HUES6 (cell line): ENCODE measurements at regions not wholly inside any gene's neighbourhood (a gene's known extent, or its start where the extent isn't known, plus 50 kb on each side); places are given as distances from the start of the nearest gene placed in this dataset.

Experiments used
- H3K27ac ChIP-seq: 2 replicates; pipeline ENCODE4 v1.7.0; 2013; ENCODE audit warnings: low read depth, mild to moderate bottlenecking, low read length, inconsistent platforms
- H3K27me3 ChIP-seq: 2 replicates; pipeline ENCODE4 v1.6.1; 2013; ENCODE audit warnings: low read length; ENCODE audit not compliant: control insufficient read depth, insufficient read depth
- H3K36me3 ChIP-seq: 2 replicates; pipeline ENCODE4 v1.6.1; 2013; ENCODE audit warnings: low read length; ENCODE audit not compliant: control insufficient read depth, insufficient read depth
- H3K4me1 ChIP-seq: 2 replicates; pipeline ENCODE4 v1.6.1; 2013; ENCODE audit warnings: low read length; ENCODE audit not compliant: control insufficient read depth, insufficient read depth
- H3K4me3 ChIP-seq: 2 replicates; pipeline ENCODE4 v1.5.1; 2013; ENCODE audit warnings: low read depth, low read length
- H3K9ac ChIP-seq: one replicate; pipeline ENCODE4 v1.6.1; 2013; ENCODE audit warnings: mild to moderate bottlenecking, low read length
- H3K9me3 ChIP-seq: 2 replicates; pipeline ENCODE4 v1.6.1; 2013; ENCODE audit warnings: low read depth, low read length; ENCODE audit not compliant: control insufficient read depth, insufficient read depth

GRCh38 chr4:19944806-19945205 is 306.9 kb upstream of the SLIT2 start:
- Histone ChIP-seq H3K4me3 (no peak overlapping the region), H3K36me3 (no peaks in the 10 kb centered on the region), H3K27ac (no peak overlapping the region), H3K9me3 (no peaks in the 10 kb centered on the region), H3K27me3 (no peaks in the 10 kb centered on the region), H3K9ac (no peak overlapping the region), H3K4me1 (peaks cover 11% of the 10 kb centered on the region)

GRCh38 chr4:19944251-19944650 is 307.5 kb upstream of the SLIT2 start:
- Histone ChIP-seq H3K27ac (no peak overlapping the region), H3K9ac (no peak overlapping the region), H3K27me3 (no peaks in the 10 kb centered on the region), H3K4me3 (no peak overlapping the region), H3K36me3 (no peaks in the 10 kb centered on the region), H3K4me1 (peaks cover 11% of the 10 kb centered on the region), H3K9me3 (no peaks in the 10 kb centered on the region)

- Histone ChIP-seq H3K36me3 (no peaks in the 10 kb centered on the region), H3K27me3 (no peaks in the 10 kb centered on the region), H3K4me3 (no peak overlapping the region), H3K27ac (no peak overlapping the region), H3K9ac (no peak overlapping the region), H3K4me1 (peaks cover 11% of the 10 kb centered on the region), H3K9me3 (no peaks in the 10 kb centered on the region)
These were observed 310.3 kb upstream of the SLIT2 start for GRCh38 chr4:19941434-19941833.

GRCh38 chr4:19940861-19941260 is 310.8 kb upstream of the SLIT2 start:
- no peaks in the 10 kb centered on the region for H3K27me3 ChIP-seq
- H3K36me3 ChIP-seq = no peaks in the 10 kb centered on the region
- no peak overlapping the region for H3K27ac ChIP-seq
- H3K9ac ChIP-seq = no peak overlapping the region
- no peaks in the 10 kb centered on the region for H3K9me3 ChIP-seq
- no peak overlapping the region for H3K4me3 ChIP-seq
- peaks cover 9% of the 10 kb centered on the region for H3K4me1 ChIP-seq

- H3K4me3 ChIP-seq = no peak overlapping the region
- H3K27ac ChIP-seq = no peak overlapping the region
- H3K36me3 ChIP-seq = no peaks in the 10 kb centered on the region
- H3K9me3 ChIP-seq = no peaks in the 10 kb centered on the region
- H3K9ac ChIP-seq = no peak overlapping the region
- H3K4me1 ChIP-seq = no peaks in the 10 kb centered on the region
- no peaks in the 10 kb centered on the region for H3K27me3 ChIP-seq
These were observed 315.2 kb upstream of the SLIT2 start for GRCh38 chr4:19936476-19936875.

- no peak overlapping the region for H3K27ac ChIP-seq
- no peak overlapping the region for H3K9ac ChIP-seq
- no peaks in the 10 kb centered on the region for H3K27me3 ChIP-seq
- H3K36me3 ChIP-seq = no peaks in the 10 kb centered on the region
- no peaks in the 10 kb centered on the region for H3K4me1 ChIP-seq
- no peak overlapping the region for H3K4me3 ChIP-seq
- no peaks in the 10 kb centered on the region for H3K9me3 ChIP-seq
These were observed 321.0 kb upstream of the SLIT2 start for GRCh38 chr4:19930742-19931141.

GRCh38 chr4:19927381-19927780 is 324.3 kb upstream of the SLIT2 start:
- H3K4me3 ChIP-seq = no peak overlapping the region
- H3K27me3 ChIP-seq = no peaks in the 10 kb centered on the region
- no peaks in the 10 kb centered on the region for H3K9me3 ChIP-seq
- H3K4me1 ChIP-seq = no peaks in the 10 kb centered on the region
- no peak overlapping the region for H3K27ac ChIP-seq
- H3K36me3 ChIP-seq = no peaks in the 10 kb centered on the region
- H3K9ac ChIP-seq = no peak overlapping the region

- H3K27me3 ChIP-seq = no peaks in the 10 kb centered on the region
- H3K9me3 ChIP-seq = no peaks in the 10 kb centered on the region; the same call in 1 of the 2 replicates
- H3K4me3 ChIP-seq = no peak overlapping the region
- H3K4me1 ChIP-seq = no peaks in the 10 kb centered on the region
- no peak overlapping the region for H3K27ac ChIP-seq
- no peaks in the 10 kb centered on the region for H3K36me3 ChIP-seq
- H3K9ac ChIP-seq = no peak overlapping the region
These were observed 326.2 kb upstream of the SLIT2 start for GRCh38 chr4:19925516-19925915.

- Histone ChIP-seq H3K36me3 (no peaks in the 10 kb centered on the region), H3K9ac (no peak overlapping the region), H3K27ac (no peak overlapping the region), H3K27me3 (no peaks in the 10 kb centered on the region), H3K4me3 (no peak overlapping the region), H3K4me1 (no peaks in the 10 kb centered on the region), H3K9me3 (peaks cover 6% of the 10 kb centered on the region; the same call in 1 of the 2 replicates)
These were observed 326.9 kb upstream of the SLIT2 start for GRCh38 chr4:19924761-19925160.

- H3K27me3 ChIP-seq = no peaks in the 10 kb centered on the region
- no peak overlapping the region for H3K27ac ChIP-seq
- H3K9ac ChIP-seq = no peak overlapping the region
- H3K36me3 ChIP-seq = no peaks in the 10 kb centered on the region
- no peak overlapping the region for H3K4me3 ChIP-seq
- H3K4me1 ChIP-seq = no peaks in the 10 kb centered on the region
- peaks cover 4% of the 10 kb centered on the region; the same call in 1 of the 2 replicates for H3K9me3 ChIP-seq
These were observed 336.4 kb upstream of the SLIT2 start for GRCh38 chr4:19915276-19915675.

- H3K9ac ChIP-seq = no peak overlapping the region
- no peaks in the 10 kb centered on the region for H3K9me3 ChIP-seq
- H3K27ac ChIP-seq = no peak overlapping the region
- no peaks in the 10 kb centered on the region for H3K36me3 ChIP-seq
- no peaks in the 10 kb centered on the region for H3K27me3 ChIP-seq
- H3K4me3 ChIP-seq = no peak overlapping the region
- H3K4me1 ChIP-seq = no peaks in the 10 kb centered on the region
These were observed 338.1 kb upstream of the SLIT2 start for GRCh38 chr4:19913650-19914049.
